NOMO-1 (cell line): ENCODE measurements at regions not wholly inside any gene's neighbourhood (a gene's known extent, or its start where the extent isn't known, plus 50 kb on each side); places are given as distances from the start of the nearest gene placed in this dataset.

ENCODE experiments used
- DNase-seq, 2 experiments: peaks; one replicate each; lab custom pipeline; 2025; ENCODE audit not compliant: unreplicated experiment in 2 of 2; lab: John Stamatoyannopoulos, UW

DNA sequence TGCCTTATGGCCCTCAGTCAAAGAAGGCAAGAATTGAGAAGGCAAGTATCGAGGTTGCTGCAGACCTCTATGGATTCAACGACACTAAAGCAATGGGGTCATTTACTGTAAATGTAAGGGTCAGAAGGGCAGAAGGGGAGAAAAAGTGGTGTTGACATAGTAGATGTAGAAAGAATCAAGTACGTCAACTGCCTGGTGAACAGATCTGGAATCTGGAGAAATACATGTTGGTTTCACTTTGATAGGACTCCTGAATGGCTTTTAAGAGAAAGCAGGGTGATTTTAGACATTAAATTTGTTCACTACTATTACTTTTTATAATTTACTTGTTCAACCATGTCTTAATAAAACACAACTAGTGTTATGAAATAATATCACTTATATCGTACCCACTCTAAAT, 81.3 kb upstream of the FSTL5 start:
- no peak for DNase-seq

DNA sequence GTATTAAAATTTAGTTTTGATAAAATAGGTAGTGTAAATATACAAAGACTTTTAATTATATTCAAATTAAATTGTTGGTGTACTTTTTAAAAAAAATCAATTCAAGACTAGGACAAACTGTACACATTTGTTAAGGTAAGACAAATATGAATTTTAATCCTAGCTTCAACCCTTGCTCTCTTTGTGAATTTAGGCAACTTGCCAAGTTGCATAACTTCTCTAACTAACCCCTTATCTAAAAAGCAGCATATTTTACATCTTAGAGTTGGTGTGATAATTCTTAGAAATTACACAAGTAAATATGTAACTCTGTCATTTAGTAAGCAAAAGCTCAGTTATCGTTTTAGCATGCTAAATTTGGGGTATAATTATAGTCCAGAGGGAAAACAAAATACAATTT, 78.1 kb upstream of the FSTL5 start:
- no peak for DNase-seq

DNA sequence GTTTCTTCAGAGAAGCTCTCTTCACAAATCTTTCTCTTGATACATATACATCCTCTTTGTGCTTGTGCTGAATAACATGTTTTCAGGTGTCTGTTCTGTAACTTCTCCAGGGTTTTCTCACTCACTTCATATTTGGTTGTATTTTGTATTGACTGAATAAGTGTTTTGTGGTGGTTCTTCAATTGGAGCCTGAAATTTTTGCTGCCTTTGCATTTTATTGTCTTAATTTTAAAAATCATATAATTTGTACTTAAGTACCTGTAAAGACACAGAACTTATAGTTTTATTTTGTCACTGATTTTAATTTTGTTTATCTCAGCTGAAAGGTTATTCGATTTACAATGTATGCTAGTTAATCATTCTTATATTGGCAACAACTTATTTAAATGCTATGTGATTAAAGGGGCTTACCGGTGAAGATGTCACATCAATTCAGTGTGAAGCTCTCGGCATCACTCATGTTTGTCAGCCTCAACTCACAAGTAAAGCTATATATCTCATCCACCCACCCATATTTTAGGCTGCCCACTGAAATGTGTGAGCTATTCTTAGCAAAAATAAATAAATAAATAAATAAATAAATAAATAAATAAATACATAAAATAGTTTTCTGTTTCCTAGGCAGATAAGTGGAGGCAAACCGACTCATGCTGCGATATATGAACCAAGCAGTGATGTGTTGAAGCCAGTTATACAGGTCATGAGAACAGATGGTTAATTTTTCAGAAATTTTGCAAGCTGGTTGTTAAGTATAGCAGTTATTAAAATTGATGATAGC, 76.4 kb upstream of the FSTL5 start:
- DNase-seq: no peak

DNA sequence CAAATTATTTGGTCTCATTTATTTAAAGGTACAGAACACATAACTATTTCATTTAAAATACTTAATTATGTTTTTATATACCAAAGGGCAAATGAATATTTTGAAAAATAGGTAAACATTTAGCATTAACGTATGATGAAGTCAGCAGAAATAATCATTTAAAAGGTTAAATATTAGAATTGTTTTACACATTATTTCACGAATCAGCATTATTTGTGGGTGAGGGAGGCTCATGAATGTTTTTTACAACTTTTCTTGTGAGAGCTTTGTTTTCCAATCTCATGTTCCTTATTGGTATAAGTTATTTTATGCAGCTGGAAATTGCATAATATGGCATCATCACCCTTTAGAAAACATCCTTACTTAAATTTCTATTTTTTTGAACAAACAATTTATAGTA, 73.9 kb upstream of the FSTL5 start:
- no peak for DNase-seq

DNA sequence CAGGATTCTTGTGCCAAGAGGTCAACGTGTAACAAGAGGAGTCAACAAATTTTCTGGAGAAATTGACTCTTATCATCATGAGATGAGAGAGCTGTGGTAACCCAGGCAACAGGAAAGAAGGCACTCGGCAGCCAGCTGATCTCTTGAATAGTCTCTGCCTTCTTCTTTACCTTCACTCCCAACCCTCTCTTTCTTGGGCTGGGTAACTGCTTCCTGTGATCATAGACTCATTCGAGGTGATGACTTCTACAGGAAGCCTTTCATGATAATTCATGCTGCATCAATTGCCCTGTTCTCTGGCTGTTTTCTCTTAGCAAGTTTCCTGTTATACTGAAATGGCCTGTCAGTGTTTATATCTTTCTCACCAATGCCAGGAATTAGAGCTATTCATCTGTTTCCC, 70.8 kb upstream of the FSTL5 start:
- no peak for DNase-seq

DNA sequence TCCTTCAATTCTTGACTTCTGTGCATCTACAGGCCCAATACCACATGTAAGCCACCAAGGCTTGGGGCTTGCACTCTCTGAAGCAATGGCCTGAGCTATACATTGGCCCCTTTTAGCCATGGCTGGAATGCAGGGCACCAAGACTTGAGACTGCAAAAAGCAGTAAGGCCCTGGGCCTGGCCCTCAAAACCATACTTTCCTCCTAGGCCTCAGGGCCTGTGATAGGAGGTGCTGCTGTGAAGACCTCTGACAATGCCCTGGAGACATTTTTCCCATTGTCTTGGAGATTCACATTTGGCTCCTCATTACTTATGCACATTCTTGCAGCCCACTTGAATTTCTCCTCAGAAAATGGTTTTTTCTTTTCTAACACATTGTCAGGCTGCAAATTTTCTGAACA, 68.5 kb upstream of the FSTL5 start:
- DNase-seq: no peak

DNA sequence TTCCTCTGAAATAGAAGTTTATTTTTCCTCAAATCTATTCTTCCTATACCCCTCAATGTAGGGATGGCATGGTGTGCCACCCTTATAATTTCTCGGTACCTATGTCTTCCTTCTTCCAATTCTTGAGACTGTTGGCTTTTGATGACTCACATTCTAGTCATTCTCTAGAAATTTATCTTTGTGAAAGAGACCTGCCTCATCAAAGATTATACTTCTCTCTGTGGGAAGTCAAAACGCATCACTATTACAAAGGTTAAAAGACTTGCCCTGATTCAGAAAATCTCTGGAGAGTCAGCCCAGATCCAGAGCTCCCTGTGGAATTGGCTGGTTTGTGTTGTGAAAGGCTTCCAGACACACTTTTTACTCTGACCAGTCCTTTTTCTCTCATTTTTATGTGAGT, 65.9 kb upstream of the FSTL5 start:
- no peak for DNase-seq

DNA sequence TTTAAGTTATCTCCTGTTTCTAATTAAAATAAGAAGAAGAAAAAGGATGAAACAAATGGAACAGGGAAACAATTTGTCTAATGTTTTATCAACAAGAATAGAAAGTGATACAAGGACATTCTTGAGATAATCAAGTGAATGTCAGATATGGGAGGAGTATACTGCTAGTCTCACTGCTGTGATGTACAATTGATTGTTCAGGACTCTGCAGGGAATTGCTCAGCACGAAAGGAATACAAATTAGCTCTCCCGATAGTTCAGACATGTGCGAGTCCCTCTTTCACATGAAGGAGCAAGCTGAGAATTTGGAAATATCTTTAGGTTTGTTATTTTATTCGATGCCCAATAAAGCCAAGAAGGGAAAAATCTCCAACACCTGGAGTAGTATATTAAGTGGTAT, 57.3 kb upstream of the FSTL5 start:
- DNase-seq: no peak
